ENCODE measurements at regions not wholly inside any gene's neighbourhood (a gene's known extent, or its start where the extent isn't known, plus 50 kb on each side); places are given as distances from the start of the nearest gene placed in this dataset.

- Mint-ChIP-seq H3K36me3 (ENCODE audit: insufficient read depth, unreplicated experiment) (no peaks in the 10 kb centered on the region), H3K9me3 (ENCODE audit: low read depth, unreplicated experiment) (no peaks in the 10 kb centered on the region), H3K4me1 (ENCODE audit: low read depth, unreplicated experiment) (peaks cover 11% of the 10 kb centered on the region), H3K27me3 (ENCODE audit: unreplicated experiment) (no peaks in the 10 kb centered on the region), H3K27ac (ENCODE audit: unreplicated experiment) (no peak overlapping the region), H3K4me3 (ENCODE audit: low read depth, unreplicated experiment) (no peak overlapping the region)
- CTCF ChIA-PET, result no interaction called here
- no peak for DNase-seq
- intact Hi-C loops (cut with micrococcal nuclease; ENCODE audit: unreplicated experiment), result no loop called here
- BruUV-seq (replicated peaks), result no TSS peak
- no peak for TF ChIP-seq CTCF (IDR thresholded peaks at IDR 0.05; ENCODE audit: unreplicated experiment)
These were observed 313.5 kb upstream of the RARB start for GRCh38 chr3:25114532-25114931.

DNA sequence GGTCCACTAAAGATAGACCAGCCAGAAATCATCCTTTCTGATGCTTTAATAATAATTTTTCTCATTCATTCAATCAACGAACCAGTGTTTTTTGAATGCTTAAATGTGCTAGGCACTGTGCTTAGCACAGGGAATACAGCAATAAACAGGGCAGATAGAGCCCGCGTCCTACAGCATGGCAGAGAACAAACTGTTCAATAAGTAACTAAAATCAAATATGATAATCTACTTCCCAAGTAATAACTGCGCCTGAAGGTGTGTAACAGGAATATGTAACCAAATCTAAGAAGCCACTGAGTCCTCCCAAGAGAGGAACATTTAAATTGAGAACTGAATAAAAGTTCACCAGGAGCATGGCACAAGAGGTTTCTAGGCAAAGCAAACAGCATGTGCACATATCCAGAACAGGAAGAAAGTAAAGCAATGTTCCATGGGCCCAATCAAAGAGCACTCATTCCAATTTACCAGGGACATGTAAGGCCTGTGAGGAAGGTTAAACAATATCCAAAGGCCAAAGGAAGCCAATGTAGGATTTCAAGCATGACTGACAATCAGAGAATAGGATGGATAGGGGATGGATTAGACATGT, 311.0 kb upstream of the RARB start:
- Mint-ChIP-seq H3K4me1 (ENCODE audit: low read depth, unreplicated experiment) (peaks cover 28% of the 10 kb centered on the region), H3K4me3 (ENCODE audit: low read depth, unreplicated experiment) (no peak overlapping the region), H3K27ac (ENCODE audit: unreplicated experiment) (no peak overlapping the region), H3K27me3 (ENCODE audit: unreplicated experiment) (no peaks in the 10 kb centered on the region), H3K36me3 (ENCODE audit: insufficient read depth, unreplicated experiment) (no peaks in the 10 kb centered on the region), H3K9me3 (ENCODE audit: low read depth, unreplicated experiment) (no peaks in the 10 kb centered on the region)
- DNase-seq, result no peak
- no peak for TF ChIP-seq CTCF (IDR thresholded peaks at IDR 0.05; ENCODE audit: unreplicated experiment)
- intact Hi-C loops (cut with micrococcal nuclease; ENCODE audit: unreplicated experiment), result no loop called here
- no TSS peak for BruUV-seq (replicated peaks)
- CTCF ChIA-PET, result interaction anchor here (0.7 kb wide), 1 partner anchor 410 kb away, joined by 3 read pairs; no protein-coding TSS in a partner anchor

GRCh38 chr3:25119682-25120081, 308.4 kb upstream of the RARB start:
- intact Hi-C loops (cut with micrococcal nuclease; ENCODE audit: unreplicated experiment), result no loop called here
- H3K27me3 Mint-ChIP-seq (ENCODE audit: unreplicated experiment), result no peaks in the 10 kb centered on the region
- no peak overlapping the region for H3K4me3 Mint-ChIP-seq (ENCODE audit: low read depth, unreplicated experiment)
- no peaks in the 10 kb centered on the region for H3K9me3 Mint-ChIP-seq (ENCODE audit: low read depth, unreplicated experiment)
- H3K27ac Mint-ChIP-seq (ENCODE audit: unreplicated experiment), result no peak overlapping the region
- CTCF ChIA-PET, result no interaction called here
- no peaks in the 10 kb centered on the region for H3K36me3 Mint-ChIP-seq (ENCODE audit: insufficient read depth, unreplicated experiment)
- no peak for DNase-seq
- TF ChIP-seq CTCF (IDR thresholded peaks at IDR 0.05; ENCODE audit: unreplicated experiment), result no peak
- H3K4me1 Mint-ChIP-seq (ENCODE audit: low read depth, unreplicated experiment), result peaks cover 28% of the 10 kb centered on the region
- BruUV-seq (replicated peaks), result no TSS peak

GRCh38 chr3:25120665-25121064, 307.4 kb upstream of the RARB start:
- TF ChIP-seq CTCF (IDR thresholded peaks at IDR 0.05; ENCODE audit: unreplicated experiment), result no peak
- Mint-ChIP-seq H3K27ac (ENCODE audit: unreplicated experiment) (no peak overlapping the region), H3K27me3 (ENCODE audit: unreplicated experiment) (no peaks in the 10 kb centered on the region), H3K4me1 (ENCODE audit: low read depth, unreplicated experiment) (peaks cover 28% of the 10 kb centered on the region), H3K4me3 (ENCODE audit: low read depth, unreplicated experiment) (no peak overlapping the region), H3K36me3 (ENCODE audit: insufficient read depth, unreplicated experiment) (no peaks in the 10 kb centered on the region), H3K9me3 (ENCODE audit: low read depth, unreplicated experiment) (no peaks in the 10 kb centered on the region)
- intact Hi-C loops (cut with micrococcal nuclease; ENCODE audit: unreplicated experiment), result no loop called here
- CTCF ChIA-PET, result no interaction called here
- DNase-seq, result peak; percentile 6
- no TSS peak for BruUV-seq (replicated peaks)

All from Calu3 (cell line).